Right lobe of liver (tissue), 6 donors: ENCODE measurements at regions not wholly inside any gene's neighbourhood (a gene's known extent, or its start where the extent isn't known, plus 50 kb on each side); places are given as distances from the start of the nearest gene placed in this dataset.

Experiments
- ATAC-seq, 4 donors: fragments of 200-7000 bp; cut with Tn5 transposase; one replicate each; pipeline ENCODE4 v1.9.1; 2020; ENCODE audit warnings: mild to moderate bottlenecking in 4 of 4, moderate library complexity in 4 of 4
- DNase-seq, 3 donors: peaks; one replicate each; pipeline ENCODE4 v3.0.0-alpha.2; 2020
- H3K27ac ChIP-seq, 3 donors: fragments of 200-600 bp; one replicate each; pipeline ENCODE4 v1.8.0; 2022
- H3K27me3 ChIP-seq, 2 donors: fragments of 200-600 bp; one replicate each; pipeline ENCODE4 v1.8.0; 2022
- H3K36me3 ChIP-seq, 4 donors: fragments of 200-600 bp; sonication (generic) in 1 of 4; one replicate each; pipeline versions ENCODE4 v1.5.1 to v1.8.0; 2017 to 2022; ENCODE audit warnings: control low read depth in 1 of 4
- H3K4me1 ChIP-seq, 4 donors: fragments of 200-600 bp; sonication (generic) in 1 of 4; one replicate each; pipeline versions ENCODE4 v1.5.1 to v1.8.0; 2017 to 2022; ENCODE audit warnings: control low read depth in 1 of 4
- H3K4me3 ChIP-seq, 3 donors: fragments of 200-600 bp; one replicate each; pipeline ENCODE4 v1.8.0; 2022
- H3K9me3 ChIP-seq, 4 donors: fragments of 200-600 bp; sonication (generic) in 1 of 4; one replicate each; pipeline versions ENCODE4 v1.5.1 to v1.8.0; 2017 to 2022; ENCODE audit warnings: control low read depth in 1 of 4
- CTCF ChIP-seq, 4 donors: fragments of 200-600 bp in 3 of 4; fragments of 450-650 bp in 1 of 4; IDR thresholded peaks; one replicate each; pipeline versions ENCODE4 v1.5.1 to v1.8.0; 2016 to 2022; ENCODE audit warnings: antibody characterized with exemption in 4 of 4, mild to moderate bottlenecking in 2 of 4
- POLR2A ChIP-seq: fragments of 450-650 bp; IDR thresholded peaks from one replicate; pipeline ENCODE4 v1.6.1; 2017; ENCODE audit warnings: antibody characterized with exemption, mild to moderate bottlenecking
- WGBS: methylation state at CpG from one replicate; pipeline ENCODE4 v1.1.6; 2018; ENCODE audit warnings: low coverage, low lambda C conversion rate; ENCODE audit not compliant: insufficient coverage; ENCODE audit errors: missing lambda C conversion rate; 5-methylcytosine and 5-hydroxymethylcytosine counted together
- intact Hi-C, 2 donors: fragments of 100-400 bp; cut with DNase I; formaldehyde crosslinking; loops; one replicate each; pipeline versions ENCODE4 v1.11.2 to v1.14.1; 2022
- donor health status: DM: no; HTN: yes; CAD: no.
- donor health status: DM: no; HTN: no; CAD: no.
- donor health status: DM: no; HTN: no; CAD: no.
- donor health status: DM: no; HTN: yes; CAD: no.
- donor health status: DM: no; HTN: yes; CAD: no.

GRCh38 chr20:54272901-54273488 is 65.1 kb downstream of the PFDN4 start:
- TF ChIP-seq CTCF (IDR thresholded peaks at IDR 0.05) (no peak), POLR2A (no peak)
- Histone ChIP-seq H3K4me3 (no peak overlapping the region), H3K36me3 (no peaks in the 10 kb centered on the region)

GRCh38 chr20:54275359-54276111 is 67.6 kb downstream of the PFDN4 start:
- Histone ChIP-seq H3K4me3 (no peak overlapping the region), H3K27me3 (no peaks in the 10 kb centered on the region), H3K27ac (no peak overlapping the region), H3K4me1 (no peaks in the 10 kb centered on the region), H3K9me3 (no peaks in the 10 kb centered on the region), H3K36me3 (no peaks in the 10 kb centered on the region)
- TF ChIP-seq CTCF (IDR thresholded peaks at IDR 0.05) (no peak), POLR2A (no peak)
- no peak for ATAC-seq
- DNase-seq, result no peak
- intact Hi-C loops, result no loop called here
- WGBS, result 64% methylated on average over 4 of the region's 4 CpGs

More at GRCh38 chr20:54272901-54273488, 65.1 kb downstream of the PFDN4 start:
- ATAC-seq (no peak), DNase-seq (no peak)
- WGBS, result 47% methylated on average over 2 of the region's 4 CpGs
- Histone ChIP-seq H3K27ac (no peak overlapping the region), H3K27me3 (no peaks in the 10 kb centered on the region), H3K9me3 (no peaks in the 10 kb centered on the region), H3K4me1 (no peaks in the 10 kb centered on the region)
- intact Hi-C loops, result no loop called here

GRCh38 chr20:54276577-54277169 is 68.8 kb downstream of the PFDN4 start:
- no peaks in the 10 kb centered on the region for H3K4me1 ChIP-seq
- TF ChIP-seq POLR2A (no peak), CTCF (IDR thresholded peaks at IDR 0.05) (no peak)
- H3K4me3 ChIP-seq, result no peak overlapping the region
- ATAC-seq (no peak), DNase-seq (no peak)
- no peaks in the 10 kb centered on the region for H3K36me3 ChIP-seq
- H3K27me3 ChIP-seq, result no peaks in the 10 kb centered on the region
- H3K9me3 ChIP-seq, result no peaks in the 10 kb centered on the region
- intact Hi-C loops, result no loop called here
- H3K27ac ChIP-seq, result no peak overlapping the region
- WGBS, result 68% methylated on average over 4 of the region's 4 CpGs

- Histone ChIP-seq H3K9me3 (no peaks in the 10 kb centered on the region), H3K4me1 (no peaks in the 10 kb centered on the region), H3K27ac (no peak overlapping the region), H3K36me3 (no peaks in the 10 kb centered on the region), H3K4me3 (no peak overlapping the region), H3K27me3 (no peaks in the 10 kb centered on the region)
- no peak for TF ChIP-seq POLR2A
- no peak for TF ChIP-seq CTCF (IDR thresholded peaks at IDR 0.05)
- intact Hi-C loops, result no loop called here
- WGBS, result 65% methylated on average over 4 of the region's 4 CpGs
- DNase-seq (no peak), ATAC-seq (no peak)
Measured at GRCh38 chr20:54278262-54278661, 70.4 kb downstream of the PFDN4 start.
